GM12892 (cell line): ENCODE measurements at regions not wholly inside any gene's neighbourhood (a gene's known extent, or its start where the extent isn't known, plus 50 kb on each side); places are given as distances from the start of the nearest gene placed in this dataset.

ENCODE experiments used
- POLR2A ChIP-seq: IDR thresholded peaks from 2 replicates; pipeline ENCODE4 v1.6.1; 2011; ENCODE audit warnings: low read depth, low read length, control low read depth
- POLR2AphosphoS5 ChIP-seq: IDR thresholded peaks from 2 replicates; pipeline ENCODE4 v1.6.1; 2011; ENCODE audit warnings: low read depth, low read length, control low read depth
- TAF1 ChIP-seq: IDR thresholded peaks from 2 replicates; pipeline ENCODE4 v1.6.1; 2011; ENCODE audit warnings: low read depth, mild to moderate bottlenecking, control low read depth, low read length, borderline replicate concordance

- TF ChIP-seq POLR2A (no peak), POLR2AphosphoS5 (no peak), TAF1 (no peak)
Measured at GRCh38 chr10:108051218-108051617, 886.7 kb upstream of the SORCS1 start.
